A172 (cell line): ENCODE measurements at regions not wholly inside any gene's neighbourhood (a gene's known extent, or its start where the extent isn't known, plus 50 kb on each side); places are given as distances from the start of the nearest gene placed in this dataset.

Source experiments
- DNase-seq: peaks from one replicate; pipeline ENCODE4 v3.0.0-alpha.2; 2015; ENCODE audit warnings: low spot score

- no peak for DNase-seq
Observed at GRCh38 chr15:58329211-58329610, 102.6 kb upstream of the LIPC start.

- no peak for DNase-seq
Observed at GRCh38 chr15:58329781-58330671, 101.8 kb upstream of the LIPC start.

GRCh38 chr15:58330741-58331559 is 100.8 kb upstream of the LIPC start:
- no peak for DNase-seq

- no peak for DNase-seq
Observed at GRCh38 chr15:58331560-58331912, 100.3 kb upstream of the LIPC start.

GRCh38 chr15:58331913-58332675 is 99.7 kb upstream of the LIPC start:
- DNase-seq: peak; percentile 99

- peak; percentile 64 for DNase-seq
Observed at GRCh38 chr15:58332676-58333400, 99.0 kb upstream of the LIPC start.

- DNase-seq: no peak
Observed at GRCh38 chr15:58334803-58335202, 97.0 kb upstream of the LIPC start.

GRCh38 chr15:58336161-58336560 is 95.6 kb upstream of the LIPC start:
- no peak for DNase-seq

- no peak for DNase-seq
Observed at GRCh38 chr15:58340176-58340575, 91.6 kb upstream of the LIPC start.

- no peak for DNase-seq
Observed at GRCh38 chr15:58342508-58342907, 89.3 kb upstream of the LIPC start.

- no peak for DNase-seq
Observed at GRCh38 chr15:58344213-58345070, 87.3 kb upstream of the LIPC start.

- DNase-seq: peak; percentile 74
Observed at GRCh38 chr15:58346361-58346760, 85.4 kb upstream of the LIPC start.

GRCh38 chr15:58348095-58348812 is 83.5 kb upstream of the LIPC start:
- no peak for DNase-seq

- DNase-seq: no peak
Observed at GRCh38 chr15:58352026-58352929, 79.5 kb upstream of the LIPC start.

- DNase-seq: no peak
Observed at GRCh38 chr15:58355382-58355971, 76.3 kb upstream of the LIPC start.

- no peak for DNase-seq
Observed at GRCh38 chr15:58355973-58356372, 75.8 kb upstream of the LIPC start.

- no peak for DNase-seq
Observed at GRCh38 chr15:58357529-58358476, 74.0 kb upstream of the LIPC start.
